Neural cell (in vitro differentiated cells): ENCODE measurements at regions not wholly inside any gene's neighbourhood (a gene's known extent, or its start where the extent isn't known, plus 50 kb on each side); places are given as distances from the start of the nearest gene placed in this dataset.

ENCODE experiments used
- H2AFZ ChIP-seq: fragments of 200-600, 300-800 bp; sonication (generic), shearing (Covaris generic); 2 replicates; pipeline ENCODE4 v1.6.0; 2014; ENCODE audit warnings: low read depth, mild to moderate bottlenecking, antibody characterized with exemption, low read length, moderate library complexity
- H3F3A ChIP-seq: fragments of 200-600 bp; shearing (Covaris generic); 2 replicates; pipeline ENCODE4 v1.6.1; 2016; ENCODE audit warnings: mild to moderate bottlenecking, moderate library complexity, mixed read lengths, antibody characterized with exemption, low read length; ENCODE audit not compliant: insufficient read depth, poor library complexity, severe bottlenecking
- H3K27ac ChIP-seq: fragments of 200-600, 300-800 bp; sonication (generic), shearing (Covaris generic); 2 replicates; pipeline ENCODE4 v1.5.1; 2014; ENCODE audit warnings: mild to moderate bottlenecking, low read length, moderate library complexity
- H3K27me3 ChIP-seq: fragments of 300-800, 200-600 bp; sonication (generic), shearing (Covaris generic); 2 replicates; pipeline ENCODE4 v1.6.0; 2014; ENCODE audit warnings: mild to moderate bottlenecking, low read depth, low read length, moderate library complexity; ENCODE audit not compliant: insufficient read depth
- H3K36me3 ChIP-seq: fragments of 300-800, 200-600 bp; sonication (generic), shearing (Covaris generic); 2 replicates; pipeline ENCODE4 v1.5.1; 2014; ENCODE audit warnings: mild to moderate bottlenecking, antibody characterized with exemption, low read length, moderate library complexity; ENCODE audit not compliant: insufficient read depth
- H3K4me2 ChIP-seq: fragments of 300-800, 200-600 bp; sonication (generic), shearing (Covaris generic); 2 replicates; pipeline ENCODE4 v1.6.0; 2014; ENCODE audit warnings: mild to moderate bottlenecking, low read length
- H3K4me3 ChIP-seq: fragments of 300-800, 200-600 bp; sonication (generic), shearing (Covaris generic); 2 replicates; pipeline ENCODE4 v1.5.1; 2014; ENCODE audit warnings: mild to moderate bottlenecking, low read length, moderate library complexity
- H3K79me2 ChIP-seq: fragments of 200-600 bp; shearing (Covaris generic); replicated peaks from 2 replicates; pipeline ENCODE4 v1.6.0; 2014; ENCODE audit warnings: mild to moderate bottlenecking, low read length, moderate library complexity; ENCODE audit not compliant: insufficient read depth
- H3K9ac ChIP-seq: fragments of 300-800, 200-600 bp; sonication (generic), shearing (Covaris generic); 2 replicates; pipeline ENCODE4 v1.6.1; 2016; ENCODE audit warnings: mild to moderate bottlenecking, low read length, mixed read lengths
- H3K9me2 ChIP-seq: fragments of 200-600 bp; shearing (Covaris generic); 2 replicates; pipeline ENCODE4 v1.6.1; 2016; ENCODE audit warnings: mild to moderate bottlenecking, low read length, mixed read lengths; ENCODE audit not compliant: insufficient read depth
- H3K9me3 ChIP-seq: fragments of 200-600, 300-800 bp; sonication (generic), shearing (Covaris generic); 2 replicates; pipeline ENCODE4 v1.6.1; 2016; ENCODE audit warnings: mild to moderate bottlenecking, mixed run types, low read length, moderate library complexity, mixed read lengths
- H4K20me1 ChIP-seq: fragments of 200-600 bp; shearing (Covaris generic); 2 replicates; pipeline ENCODE4 v1.6.1; 2016; ENCODE audit warnings: mild to moderate bottlenecking, mixed run types; ENCODE audit not compliant: insufficient read depth
- CTCF ChIP-seq: fragments of 450-650 bp; IDR thresholded peaks from 2 replicates; pipeline ENCODE4 v1.5.1; 2014; ENCODE audit warnings: antibody characterized with exemption, mild to moderate bottlenecking, moderate library complexity; ENCODE audit not compliant: poor library complexity, severe bottlenecking
- EP300 ChIP-seq: fragments of 450-650 bp; conservative IDR thresholded peaks from 2 replicates; pipeline ENCODE4 v1.6.1; 2014; ENCODE audit warnings: antibody characterized with exemption, mild to moderate bottlenecking, moderate library complexity; ENCODE audit not compliant: poor library complexity, severe bottlenecking
- EZH2 ChIP-seq: fragments of 200-600, 300-800 bp; shearing (Covaris generic), sonication (generic); IDR thresholded peaks from 2 replicates; pipeline ENCODE4 v1.6.1; 2014; ENCODE audit warnings: antibody characterized with exemption, low read length, borderline replicate concordance, mild to moderate bottlenecking; ENCODE audit not compliant: insufficient read depth, poor library complexity, severe bottlenecking
- MXI1 ChIP-seq: fragments of 450-650 bp; conservative IDR thresholded peaks from 2 replicates; pipeline ENCODE4 v1.6.1; 2014; ENCODE audit warnings: antibody characterized with exemption, mild to moderate bottlenecking; ENCODE audit not compliant: poor library complexity, severe bottlenecking
- POLR2AphosphoS5 ChIP-seq: IDR thresholded peaks from 2 replicates; pipeline ENCODE4 v1.6.1; 2012
- RAD21 ChIP-seq: fragments of 450-650 bp; conservative IDR thresholded peaks from 2 replicates; pipeline ENCODE4 v1.6.1; 2014; ENCODE audit warnings: antibody characterized with exemption, mild to moderate bottlenecking, moderate library complexity
- REST ChIP-seq: IDR thresholded peaks from 2 replicates; pipeline ENCODE4 v1.6.1; 2012; ENCODE audit warnings: borderline replicate concordance
- SMC3 ChIP-seq: fragments of 450-650 bp; conservative IDR thresholded peaks from 2 replicates; pipeline ENCODE4 v1.6.1; 2014; ENCODE audit warnings: antibody characterized with exemption, mild to moderate bottlenecking, moderate library complexity; ENCODE audit not compliant: poor library complexity
- TAF1 ChIP-seq: IDR thresholded peaks from 2 replicates; pipeline ENCODE4 v1.6.1; 2012; ENCODE audit warnings: low read depth

- no peaks in the 10 kb centered on the region for H3K36me3 ChIP-seq
- H2AFZ ChIP-seq = no peak overlapping the region
- no peaks in the 10 kb centered on the region for H3K9me3 ChIP-seq
- no peak overlapping the region for H3K27ac ChIP-seq
- no peaks in the 10 kb centered on the region for H3K79me2 ChIP-seq
- no peak overlapping the region for H3K4me3 ChIP-seq
- H3K9ac ChIP-seq = no peak overlapping the region
- H3K27me3 ChIP-seq = no peaks in the 10 kb centered on the region
- H3F3A ChIP-seq = no peaks in the 10 kb centered on the region
- H3K4me2 ChIP-seq = no peak overlapping the region
- TF ChIP-seq POLR2AphosphoS5 (no peak), EP300 (no peak), RAD21 (no peak), MXI1 (no peak), REST (no peak), SMC3 (no peak), CTCF (no peak), EZH2 (no peak), TAF1 (no peak)
- H3K9me2 ChIP-seq = no peaks in the 10 kb centered on the region
- H4K20me1 ChIP-seq = no peaks in the 10 kb centered on the region
These were observed 86.2 kb upstream of the PLXNC1 start for GRCh38 chr12:94062194-94062593.

GRCh38 chr12:94062796-94063635, 85.4 kb upstream of the PLXNC1 start:
- no peaks in the 10 kb centered on the region for H3K79me2 ChIP-seq

More at GRCh38 chr12:94062796-94063635, 85.4 kb upstream of the PLXNC1 start:
- no peak overlapping the region for H3K9ac ChIP-seq
- H3K36me3 ChIP-seq = no peaks in the 10 kb centered on the region
- H4K20me1 ChIP-seq = no peaks in the 10 kb centered on the region
- no peak overlapping the region for H2AFZ ChIP-seq
- no peaks in the 10 kb centered on the region for H3K9me3 ChIP-seq
- no peak overlapping the region for H3K4me3 ChIP-seq
- H3F3A ChIP-seq = no peaks in the 10 kb centered on the region
- H3K4me2 ChIP-seq = no peak overlapping the region
- H3K9me2 ChIP-seq = no peaks in the 10 kb centered on the region
- no peak overlapping the region for H3K27ac ChIP-seq
- H3K27me3 ChIP-seq = no peaks in the 10 kb centered on the region
- no peak for TF ChIP-seq EP300
- TF ChIP-seq REST = no peak
- no peak for TF ChIP-seq CTCF
- TF ChIP-seq RAD21 = no peak
- TF ChIP-seq TAF1 = no peak
- TF ChIP-seq EZH2 = no peak
- TF ChIP-seq SMC3 = no peak
- TF ChIP-seq POLR2AphosphoS5 = no peak
- no peak for TF ChIP-seq MXI1
